HFFc6 (cell line): ENCODE measurements at regions not wholly inside any gene's neighbourhood (a gene's known extent, or its start where the extent isn't known, plus 50 kb on each side); places are given as distances from the start of the nearest gene placed in this dataset.

Source experiments
- DNase-seq: peaks from one replicate; pipeline ENCODE4 v3.0.0-alpha.2; 2018
- H3K27ac Mint-ChIP-seq: 2 replicates; pipeline ENCODE4 v1.8.0; 2020; ENCODE audit warnings: mild to moderate bottlenecking, mixed read lengths
- H3K27me3 Mint-ChIP-seq: 2 replicates; pipeline ENCODE4 v1.8.0; 2021; ENCODE audit warnings: mild to moderate bottlenecking, moderate library complexity, mixed read lengths; ENCODE audit not compliant: insufficient read depth
- H3K36me3 Mint-ChIP-seq: 2 replicates; pipeline ENCODE4 v1.8.0; 2021; ENCODE audit warnings: low read depth, mixed read lengths
- H3K4me1 Mint-ChIP-seq: 2 replicates; pipeline ENCODE4 v1.8.0; 2020; ENCODE audit warnings: low read depth, mixed read lengths
- H3K4me3 Mint-ChIP-seq: 2 replicates; pipeline ENCODE4 v1.8.0; 2020; ENCODE audit warnings: mild to moderate bottlenecking, moderate library complexity, mixed read lengths
- H3K9me3 Mint-ChIP-seq: 2 replicates; pipeline ENCODE4 v1.8.0; 2020; ENCODE audit warnings: mild to moderate bottlenecking, mixed read lengths
- CTCF ChIP-seq: fragments of 200-600 bp; sonication (generic); IDR thresholded peaks from 2 replicates; pipeline ENCODE4 v1.5.0; 2021; ENCODE audit warnings: antibody characterized with exemption, mild to moderate bottlenecking

GRCh38 chr18:38413193-38413592, 847.6 kb upstream of the CELF4 start:
- no peak for DNase-seq
- H3K4me3 Mint-ChIP-seq, result no peak overlapping the region
- no peaks in the 10 kb centered on the region; the same call in 1 of the 2 replicates for H3K36me3 Mint-ChIP-seq
- H3K4me1 Mint-ChIP-seq, result no peaks in the 10 kb centered on the region
- H3K27ac Mint-ChIP-seq, result no peak overlapping the region
- no peaks in the 10 kb centered on the region for H3K27me3 Mint-ChIP-seq
- no peak for TF ChIP-seq CTCF
- peaks cover 35% of the 10 kb centered on the region for H3K9me3 Mint-ChIP-seq

- no peak for TF ChIP-seq CTCF
- H3K9me3 Mint-ChIP-seq, result peaks cover 43% of the 10 kb centered on the region
- H3K4me3 Mint-ChIP-seq, result no peak overlapping the region
- no peaks in the 10 kb centered on the region for H3K4me1 Mint-ChIP-seq
- H3K27me3 Mint-ChIP-seq, result no peaks in the 10 kb centered on the region
- no peak overlapping the region for H3K27ac Mint-ChIP-seq
- no peak for DNase-seq
- H3K36me3 Mint-ChIP-seq, result 0 out of 2 replicates have a peak, but pooled peaks cover 4% of the 10 kb centered on the region
Measured at GRCh38 chr18:38406607-38407006, 841.0 kb upstream of the CELF4 start.

GRCh38 chr18:38402509-38402908, 836.9 kb upstream of the CELF4 start:
- no peaks in the 10 kb centered on the region for H3K27me3 Mint-ChIP-seq

GRCh38 chr18:38397094-38397493, 831.5 kb upstream of the CELF4 start:
- H3K9me3 Mint-ChIP-seq, result peaks cover 29% of the 10 kb centered on the region
- H3K27me3 Mint-ChIP-seq, result no peaks in the 10 kb centered on the region
- no peak overlapping the region for H3K27ac Mint-ChIP-seq
- no peak overlapping the region for H3K4me3 Mint-ChIP-seq
- H3K4me1 Mint-ChIP-seq, result no peaks in the 10 kb centered on the region
- no peak for TF ChIP-seq CTCF
- no peak for DNase-seq
- H3K36me3 Mint-ChIP-seq, result no peaks in the 10 kb centered on the region

More at GRCh38 chr18:38402509-38402908, 836.9 kb upstream of the CELF4 start:
- no peak for DNase-seq
- Mint-ChIP-seq H3K9me3 (peaks cover 25% of the 10 kb centered on the region), H3K4me3 (no peak overlapping the region), H3K27ac (no peak overlapping the region), H3K36me3 (0 out of 2 replicates have a peak, but pooled peaks cover 4% of the 10 kb centered on the region), H3K4me1 (no peaks in the 10 kb centered on the region)
- TF ChIP-seq CTCF, result no peak

- H3K36me3 Mint-ChIP-seq, result no peaks in the 10 kb centered on the region; the same call in 1 of the 2 replicates
Measured at GRCh38 chr18:38386146-38386545, 820.5 kb upstream of the CELF4 start.

More at GRCh38 chr18:38386146-38386545, 820.5 kb upstream of the CELF4 start:
- DNase-seq, result no peak
- Mint-ChIP-seq H3K4me3 (no peak overlapping the region), H3K27me3 (no peaks in the 10 kb centered on the region), H3K27ac (no peak overlapping the region), H3K9me3 (peaks cover 25% of the 10 kb centered on the region), H3K4me1 (no peaks in the 10 kb centered on the region)
- no peak for TF ChIP-seq CTCF
